Fibroblast of skin of right biceps (primary cell): ENCODE measurements at regions not wholly inside any gene's neighbourhood (a gene's known extent, or its start where the extent isn't known, plus 50 kb on each side); places are given as distances from the start of the nearest gene placed in this dataset.
"Not testable (repeated sequence)": the region's sequence is repeated elsewhere in the genome, so short reads cannot be mapped to it uniquely, and the experiment has no call there.

ENCODE experiments used
- DNase-seq: peaks from one replicate; pipeline ENCODE4 v3.0.0-alpha.2; 2013

DNA sequence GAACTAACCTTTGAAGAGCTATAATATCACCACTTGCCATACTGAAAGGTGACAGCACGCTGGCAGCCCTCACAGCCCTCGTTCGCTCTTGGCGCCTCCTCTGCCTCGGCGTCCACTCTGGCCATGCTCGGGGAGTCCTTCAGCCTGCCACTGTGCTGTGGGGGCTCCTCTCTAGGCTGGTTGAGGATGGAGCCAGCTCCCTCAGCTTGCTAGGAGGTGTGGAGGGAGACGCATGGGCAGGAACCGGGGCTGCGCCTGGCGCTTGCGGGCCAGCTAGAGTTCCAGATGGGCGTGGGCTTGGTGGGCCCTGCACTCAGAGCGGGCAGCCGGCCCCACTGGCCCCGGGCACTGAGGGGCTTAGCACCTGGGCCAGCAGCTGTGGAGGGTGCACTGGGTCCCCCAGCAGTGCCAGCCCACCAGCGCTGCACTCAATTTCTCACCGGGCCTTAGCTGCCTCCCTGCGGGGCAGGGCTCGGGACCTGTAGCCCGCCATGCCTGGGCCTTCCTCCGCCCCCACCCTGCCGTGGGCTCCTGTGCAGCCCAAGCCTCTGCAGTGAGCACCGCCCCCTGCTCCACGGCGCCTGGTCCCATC lies 329.7 kb downstream of the LMBRD1 start:
- DNase-seq: no peak

DNA sequence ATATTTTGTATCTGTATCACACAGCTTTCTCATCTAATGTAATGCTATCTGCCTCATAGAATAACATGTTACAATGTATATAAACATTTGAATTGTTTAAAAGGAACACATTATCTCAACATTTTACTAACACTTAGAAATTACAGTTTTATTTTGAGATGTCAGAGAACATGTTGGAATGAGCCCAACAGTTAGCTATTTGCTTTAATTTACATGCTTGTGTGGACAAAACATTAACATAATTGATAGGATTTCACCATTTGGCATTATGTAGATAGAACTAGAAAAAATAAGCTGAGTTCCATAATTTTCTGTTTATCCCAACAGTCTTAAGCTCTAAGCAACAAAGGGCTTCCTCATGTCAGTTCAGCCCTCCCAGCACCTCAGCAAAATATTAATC lies 330.9 kb downstream of the LMBRD1 start:
- DNase-seq: no peak

DNA sequence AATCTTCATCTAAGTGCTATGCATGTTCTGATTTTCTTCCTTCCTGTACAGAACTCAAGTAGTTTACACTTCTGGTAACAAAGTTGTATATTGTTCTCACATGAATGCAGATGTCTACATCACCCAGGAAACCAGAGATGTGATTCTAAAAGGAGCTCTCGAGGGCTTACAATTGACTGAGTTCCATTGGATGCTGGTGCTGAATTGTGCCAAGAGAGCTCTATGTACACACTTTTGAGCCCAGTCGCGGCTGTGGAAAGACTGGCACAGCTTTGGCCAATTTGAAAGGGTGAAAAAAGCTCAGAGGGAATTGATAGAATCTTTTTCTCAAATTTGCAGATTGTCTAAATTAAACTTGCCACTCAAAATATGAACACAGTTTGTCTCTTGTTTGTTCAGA lies 340.7 kb downstream of the LMBRD1 start:
- no peak for DNase-seq

DNA sequence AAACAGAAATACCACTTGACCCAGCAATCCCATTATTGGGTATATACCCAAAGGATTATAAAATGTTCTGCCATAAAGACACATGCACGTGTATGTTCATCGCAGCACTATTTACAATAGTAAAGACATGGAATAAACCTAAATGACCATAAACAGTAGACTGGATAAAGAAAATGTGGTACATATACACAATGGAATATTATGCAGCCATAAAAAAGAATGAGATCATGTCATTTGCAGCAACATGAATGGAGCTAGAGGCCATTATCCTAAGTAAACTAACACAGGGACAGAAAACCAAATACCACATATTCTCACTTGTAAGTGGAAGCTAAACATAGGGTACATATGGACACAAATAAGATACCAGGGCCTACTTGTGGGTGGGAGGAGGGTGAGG lies 342.2 kb downstream of the LMBRD1 start:
- DNase-seq: not testable (repeated sequence)

DNA sequence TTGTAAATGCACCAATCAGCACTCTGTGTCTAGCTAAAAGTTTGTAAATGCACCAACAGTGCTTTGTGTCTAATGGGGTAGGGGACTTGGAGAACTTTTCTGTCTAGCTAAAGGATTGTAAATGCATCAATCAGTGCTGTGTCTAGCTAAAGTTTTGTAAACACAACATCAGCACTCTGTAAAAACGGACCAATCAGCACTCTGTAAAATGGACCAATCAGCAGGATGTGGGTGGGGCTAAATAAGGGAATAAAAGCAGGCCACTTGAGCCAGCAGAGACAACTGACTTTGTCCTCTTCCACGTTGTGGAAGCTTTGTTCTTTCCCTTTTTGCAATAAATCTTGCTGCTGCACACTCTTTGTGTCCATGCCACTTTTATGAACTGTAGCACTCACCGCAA lies 346.3 kb downstream of the LMBRD1 start:
- not testable (repeated sequence) for DNase-seq

DNA sequence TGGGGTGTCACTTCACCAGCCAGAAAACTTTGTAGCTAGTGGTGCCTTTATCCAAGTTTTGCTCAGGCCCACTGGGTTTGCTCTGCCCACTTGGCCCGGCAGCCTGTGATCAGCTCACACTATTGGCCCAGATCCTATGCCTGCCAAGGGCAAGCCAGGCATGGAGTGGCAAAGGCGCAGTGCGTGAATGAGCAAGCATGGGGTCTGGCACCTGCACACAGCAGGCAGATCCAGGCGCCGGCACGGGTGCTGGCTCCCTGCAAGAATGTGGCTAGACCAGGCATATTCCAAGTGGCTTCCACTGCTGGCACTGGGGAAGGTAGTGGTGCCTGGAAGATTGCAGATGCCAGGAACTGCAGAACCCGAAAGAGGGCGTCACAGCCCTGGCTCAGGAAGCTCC lies 346.9 kb downstream of the LMBRD1 start:
- DNase-seq: no peak
